SJSA1 (cell line): ENCODE measurements at regions not wholly inside any gene's neighbourhood (a gene's known extent, or its start where the extent isn't known, plus 50 kb on each side); places are given as distances from the start of the nearest gene placed in this dataset.

ENCODE experiments used
- DNase-seq, 2 experiments: peaks; one replicate each; pipeline ENCODE4 v3.0.0-alpha.2; 2015 to 2020; ENCODE audit warnings: low spot score in 2 of 2, low read depth in 1 of 2
- H3K27ac ChIP-seq: fragments of 250-450 bp; sonication (Bioruptor Pico); 2 replicates; pipeline ENCODE4 v1.5.1; 2020; ENCODE audit warnings: mild to moderate bottlenecking, moderate library complexity
- H3K27me3 ChIP-seq: fragments of 250-450 bp; sonication (Bioruptor Pico); replicated peaks from 2 replicates; pipeline ENCODE4 v1.5.1; 2020; ENCODE audit warnings: mild to moderate bottlenecking, moderate library complexity
- H3K36me3 ChIP-seq: fragments of 250-450 bp; sonication (Bioruptor Pico); 2 replicates; pipeline ENCODE4 v1.5.1; 2020; ENCODE audit warnings: mild to moderate bottlenecking
- H3K4me1 ChIP-seq: fragments of 250-450 bp; sonication (Bioruptor Pico); replicated peaks from 2 replicates; pipeline ENCODE4 v1.6.1; 2021; ENCODE audit warnings: mild to moderate bottlenecking
- H3K4me3 ChIP-seq: fragments of 250-450 bp; sonication (Bioruptor Pico); 2 replicates; pipeline ENCODE4 v1.5.1; 2020; ENCODE audit warnings: mild to moderate bottlenecking
- H3K9me3 ChIP-seq: fragments of 250-450 bp; sonication (Bioruptor Pico); replicated peaks from 2 replicates; pipeline ENCODE4 v1.5.1; 2020; ENCODE audit warnings: mild to moderate bottlenecking

DNA sequence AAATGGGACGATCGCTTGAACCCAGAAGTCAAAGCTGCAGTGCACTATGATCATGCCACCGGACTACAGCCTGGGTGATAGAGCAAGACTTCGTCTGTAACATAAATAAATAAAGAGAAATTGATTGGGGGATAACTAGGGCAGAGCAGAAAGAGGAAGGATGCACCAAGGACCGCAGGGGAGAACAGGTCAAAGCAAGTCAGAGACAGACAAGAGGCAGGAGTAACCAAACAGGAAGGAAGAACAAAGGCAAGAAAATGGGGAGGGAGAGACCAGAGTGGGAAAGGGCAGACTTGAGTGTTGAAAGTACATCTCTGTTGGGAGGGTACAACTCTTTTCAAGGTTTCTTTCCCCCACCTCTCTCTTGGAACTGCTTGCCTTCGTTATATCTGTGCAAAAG lies 50.8 kb upstream of the ELK3 start:
- DNase-seq, result no peak
- H3K4me1 ChIP-seq, result peaks cover 15% of the 10 kb centered on the region
- no peaks in the 10 kb centered on the region for H3K9me3 ChIP-seq
- H3K36me3 ChIP-seq, result no peaks in the 10 kb centered on the region
- H3K4me3 ChIP-seq, result no peak overlapping the region
- no peak overlapping the region for H3K27ac ChIP-seq
- H3K27me3 ChIP-seq, result no peaks in the 10 kb centered on the region

DNA sequence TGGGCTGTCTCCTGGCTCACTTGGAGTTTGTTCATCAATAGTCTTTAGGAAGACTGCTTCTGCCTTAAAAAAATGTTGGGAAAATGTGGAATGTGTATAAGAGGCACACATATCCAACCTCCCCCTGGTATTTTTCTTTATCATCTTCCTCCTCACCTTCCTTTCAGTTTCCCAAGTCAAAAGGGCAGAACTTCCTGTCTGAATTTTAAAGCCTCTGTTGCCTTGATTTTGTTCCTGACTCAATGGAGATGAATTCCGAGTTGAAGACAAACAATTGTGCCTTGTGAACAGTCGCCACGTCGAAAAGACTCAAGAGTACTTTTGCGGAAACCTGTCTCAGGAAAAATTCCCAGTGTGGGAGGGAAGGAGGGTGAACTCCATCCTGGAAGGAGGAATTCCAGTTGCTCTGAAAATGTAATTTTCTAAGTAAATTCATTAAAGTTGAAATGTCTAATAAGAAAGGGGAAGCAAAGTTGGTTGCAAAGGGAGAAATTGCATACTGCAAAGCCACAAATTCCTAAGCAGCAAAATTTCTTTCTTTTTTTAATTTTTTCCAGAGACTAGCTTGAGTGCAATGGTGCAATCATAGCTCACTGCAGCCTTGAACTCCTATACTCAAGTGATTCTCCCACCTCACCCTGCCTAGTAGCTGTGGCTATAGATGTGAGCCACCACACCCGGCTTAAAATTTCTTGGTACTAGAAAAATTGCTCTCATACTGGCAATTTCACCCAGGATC lies 50.2 kb upstream of the ELK3 start:
- Histone ChIP-seq H3K4me3 (no peak overlapping the region), H3K9me3 (no peaks in the 10 kb centered on the region), H3K36me3 (no peaks in the 10 kb centered on the region), H3K4me1 (peaks cover 15% of the 10 kb centered on the region), H3K27ac (no peak overlapping the region), H3K27me3 (no peaks in the 10 kb centered on the region)
- no peak for DNase-seq
